ENCODE measurements at regions not wholly inside any gene's neighbourhood (a gene's known extent, or its start where the extent isn't known, plus 50 kb on each side); places are given as distances from the start of the nearest gene placed in this dataset.

DNA sequence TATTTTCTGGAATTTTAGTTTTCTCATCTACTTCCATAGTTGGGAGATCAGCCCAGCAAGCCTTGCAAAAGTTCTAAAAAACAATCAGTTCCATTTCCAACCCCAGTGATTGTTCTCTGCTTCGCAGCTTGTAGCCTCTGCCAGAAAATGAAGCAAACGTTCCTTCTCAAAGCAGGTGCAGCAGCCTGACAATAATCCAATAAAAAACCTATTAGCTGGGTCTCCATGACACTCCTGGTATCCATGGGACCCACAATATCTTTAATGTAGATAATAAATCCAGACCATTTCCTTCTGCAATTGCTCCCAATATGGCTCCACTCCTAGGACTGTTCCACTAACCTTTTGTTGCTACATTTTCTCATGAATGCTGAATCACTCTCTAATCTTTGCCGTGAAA is 140.8 kb upstream of the SETBP1 start:
- 63 to 68% methylated on average over 3 of the region's 3 CpGs for WGBS, 2 donors
- no peak for DNase-seq (ENCODE audit: low spot score in 2 of 2)
- no peak overlapping the region for H3K4me3 ChIP-seq (ENCODE audit: low read depth, poor library complexity, severe bottlenecking)
- intact Hi-C loops (cut with DNase I; ENCODE audit: low total_unique reads), result no loop called here
- TF ChIP-seq CTCF (IDR thresholded peaks at IDR 0.05), result no peak

- H3K4me3 ChIP-seq (ENCODE audit: low read depth, poor library complexity, severe bottlenecking), result no peak overlapping the region
- intact Hi-C loops (cut with DNase I; ENCODE audit: low total_unique reads), result no loop called here
- DNase-seq (ENCODE audit: low spot score in 2 of 2), result no peak
- TF ChIP-seq CTCF (IDR thresholded peaks at IDR 0.05), result no peak
- no peak for TF ChIP-seq POLR2A (IDR thresholded peaks at IDR 0.05)
- 42 to 43% methylated on average over 4 of the region's 4 CpGs for WGBS, 2 donors
Observed at GRCh38 chr18:44541159-44541558, 139.5 kb upstream of the SETBP1 start.

DNA sequence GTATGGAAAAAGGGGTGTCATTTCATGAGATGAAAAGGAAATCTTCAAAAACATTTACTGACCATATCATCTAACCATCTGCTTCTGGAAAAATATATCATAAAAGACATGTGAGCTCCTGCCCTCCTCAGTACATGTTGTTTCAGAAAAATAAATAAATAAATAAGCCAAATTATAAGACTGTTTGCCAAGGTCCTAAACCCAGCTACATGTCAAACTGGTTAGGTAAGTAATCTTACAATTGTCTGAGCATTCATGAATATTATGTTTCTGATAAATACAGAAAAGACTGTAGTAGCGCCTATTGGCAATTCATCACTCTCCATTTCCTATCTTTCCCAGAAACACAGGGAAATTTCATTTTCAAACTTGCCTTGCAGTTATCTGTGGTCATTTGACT is 138.9 kb upstream of the SETBP1 start:
- no peak overlapping the region for H3K4me3 ChIP-seq (ENCODE audit: low read depth, poor library complexity, severe bottlenecking)
- WGBS, 2 donors, result 0% methylated on average over 1 of the region's 1 CpG
- DNase-seq (ENCODE audit: low spot score in 2 of 2), result no peak
- TF ChIP-seq POLR2A (IDR thresholded peaks at IDR 0.05) (no peak), CTCF (IDR thresholded peaks at IDR 0.05) (no peak)
- intact Hi-C loops (cut with DNase I; ENCODE audit: low total_unique reads), result no loop called here

DNA sequence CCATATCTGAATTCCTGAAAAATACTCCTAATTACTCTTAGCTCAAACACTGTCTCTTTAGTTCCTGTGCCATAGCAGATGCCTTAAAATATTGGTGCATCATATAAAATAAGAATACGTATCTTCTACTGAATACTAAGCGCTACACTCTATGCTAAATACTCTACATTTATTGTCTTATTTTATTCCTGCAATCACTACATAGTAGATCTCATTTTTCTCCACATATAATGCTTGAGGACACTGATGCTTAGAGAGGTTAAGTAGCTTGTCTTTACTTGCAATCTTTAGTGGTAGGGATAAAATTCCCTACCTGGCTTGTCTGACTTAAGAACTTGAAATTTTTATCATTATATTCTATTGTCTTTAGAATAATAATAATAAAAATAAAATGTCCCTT is 137.3 kb upstream of the SETBP1 start:
- TF ChIP-seq CTCF (IDR thresholded peaks at IDR 0.05) (no peak), POLR2A (IDR thresholded peaks at IDR 0.05) (no peak)
- WGBS, 2 donors, result 95 to 99% methylated on average over 2 of the region's 2 CpGs
- no peak for DNase-seq (ENCODE audit: low spot score in 2 of 2)
- intact Hi-C loops (cut with DNase I; ENCODE audit: low total_unique reads), result no loop called here
- no peak overlapping the region for H3K4me3 ChIP-seq (ENCODE audit: low read depth, poor library complexity, severe bottlenecking)

- 90 to 96% methylated on average over 2 of the region's 2 CpGs for WGBS, 2 donors
- DNase-seq (ENCODE audit: low spot score in 2 of 2), result no peak
- no peak overlapping the region for H3K4me3 ChIP-seq (ENCODE audit: low read depth, poor library complexity, severe bottlenecking)
- no peak for TF ChIP-seq POLR2A (IDR thresholded peaks at IDR 0.05)
- no peak for TF ChIP-seq CTCF (IDR thresholded peaks at IDR 0.05)
- intact Hi-C loops (cut with DNase I; ENCODE audit: low total_unique reads), result no loop called here
Observed at GRCh38 chr18:44545359-44545985, 135.2 kb upstream of the SETBP1 start.

- intact Hi-C loops (cut with DNase I; ENCODE audit: low total_unique reads), result no loop called here
- TF ChIP-seq POLR2A (IDR thresholded peaks at IDR 0.05) (no peak), CTCF (IDR thresholded peaks at IDR 0.05) (no peak)
- H3K4me3 ChIP-seq (ENCODE audit: low read depth, poor library complexity, severe bottlenecking), result no peak overlapping the region
- WGBS, 2 donors, result 62 to 83% methylated on average over 3 of the region's 3 CpGs
- no peak for DNase-seq (ENCODE audit: low spot score in 2 of 2)
Observed at GRCh38 chr18:44546954-44547353, 133.7 kb upstream of the SETBP1 start.
